ENCODE measurements at regions not wholly inside any gene's neighbourhood (a gene's known extent, or its start where the extent isn't known, plus 50 kb on each side); places are given as distances from the start of the nearest gene placed in this dataset.

GRCh38 chr5:163908253-163908652 is 402.8 kb downstream of the MAT2B start:
- H3K36me3 ChIP-seq, result no peaks in the 10 kb centered on the region
- 43% methylated on average over 3 of the region's 3 CpGs for WGBS (ENCODE audit: insufficient coverage, low coverage, low lambda C conversion rate, missing lambda C conversion rate)
- ATAC-seq (peak; percentile 30 to 58 (median 38)), DNase-seq (no peak)
- TF ChIP-seq CTCF (IDR thresholded peaks at IDR 0.05), result no peak
- no peak for TF ChIP-seq POLR2A (IDR thresholded peaks at IDR 0.05)
- intact Hi-C loops (cut with DNase I), result no loop called here
- H3K9me3 ChIP-seq, result no peaks in the 10 kb centered on the region
- H3K4me1 ChIP-seq, result no peaks in the 10 kb centered on the region
- no peak overlapping the region for H3K4me3 ChIP-seq
- H3K27ac ChIP-seq, result no peak overlapping the region
- no peaks in the 10 kb centered on the region for H3K27me3 ChIP-seq

- H3K36me3 ChIP-seq, result no peaks in the 10 kb centered on the region
- no peaks in the 10 kb centered on the region for H3K27me3 ChIP-seq
- no peak overlapping the region for H3K27ac ChIP-seq
- H3K9me3 ChIP-seq, result no peaks in the 10 kb centered on the region
- DNase-seq (no peak), ATAC-seq (no peak)
- no peaks in the 10 kb centered on the region for H3K4me1 ChIP-seq
- no peak for TF ChIP-seq POLR2A (IDR thresholded peaks at IDR 0.05)
- no peak for TF ChIP-seq CTCF (IDR thresholded peaks at IDR 0.05)
- intact Hi-C loops (cut with DNase I), result no loop called here
- H3K4me3 ChIP-seq, result no peak overlapping the region
- WGBS (ENCODE audit: insufficient coverage, low coverage, low lambda C conversion rate, missing lambda C conversion rate), result 100% methylated on average over 1 of the region's 1 CpG
Observed at GRCh38 chr5:163910226-163910625, 404.8 kb downstream of the MAT2B start.

- Histone ChIP-seq H3K27me3 (no peaks in the 10 kb centered on the region), H3K36me3 (no peaks in the 10 kb centered on the region), H3K27ac (no peak overlapping the region), H3K9me3 (no peaks in the 10 kb centered on the region), H3K4me1 (no peaks in the 10 kb centered on the region), H3K4me3 (no peak overlapping the region)
- 74% methylated on average over 4 of the region's 4 CpGs for WGBS (ENCODE audit: insufficient coverage, low coverage, low lambda C conversion rate, missing lambda C conversion rate)
- intact Hi-C loops (cut with DNase I), result no loop called here
- no peak for TF ChIP-seq POLR2A (IDR thresholded peaks at IDR 0.05)
- no peak for TF ChIP-seq CTCF (IDR thresholded peaks at IDR 0.05)
- ATAC-seq, result no peak
- DNase-seq, result no peak
Observed at GRCh38 chr5:163912046-163912445, 406.6 kb downstream of the MAT2B start.

- WGBS (ENCODE audit: insufficient coverage, low coverage, low lambda C conversion rate, missing lambda C conversion rate), result 34% methylated on average over 3 of the region's 3 CpGs
- Histone ChIP-seq H3K9me3 (no peaks in the 10 kb centered on the region), H3K4me1 (no peaks in the 10 kb centered on the region), H3K36me3 (no peaks in the 10 kb centered on the region), H3K4me3 (no peak overlapping the region), H3K27me3 (no peaks in the 10 kb centered on the region), H3K27ac (no peak overlapping the region)
- DNase-seq, result no peak
- TF ChIP-seq POLR2A (IDR thresholded peaks at IDR 0.05) (no peak), CTCF (IDR thresholded peaks at IDR 0.05) (peak in 3 of 4 donors; percentile 3 to 11 (median 4))
- peak in 1 of 4 donors; percentile 51 for ATAC-seq
- intact Hi-C loops (cut with DNase I), result no loop called here
Observed at GRCh38 chr5:163913548-163913947, 408.1 kb downstream of the MAT2B start.

GRCh38 chr5:163914910-163915309 is 409.5 kb downstream of the MAT2B start:
- TF ChIP-seq CTCF (IDR thresholded peaks at IDR 0.05) (no peak), POLR2A (IDR thresholded peaks at IDR 0.05) (no peak)
- H3K27ac ChIP-seq, result no peak overlapping the region
- H3K27me3 ChIP-seq, result no peaks in the 10 kb centered on the region
- H3K36me3 ChIP-seq, result no peaks in the 10 kb centered on the region
- ATAC-seq (peak in 1 of 4 donors; percentile 45), DNase-seq (no peak)
- whole genome bisulfite sequencing (ENCODE audit: insufficient coverage, low coverage, low lambda C conversion rate, missing lambda C conversion rate), result 63% methylated on average over 4 of the region's 5 CpGs
- intact Hi-C loops (cut with DNase I), result no loop called here
- no peak overlapping the region for H3K4me3 ChIP-seq
- no peaks in the 10 kb centered on the region for H3K4me1 ChIP-seq
- H3K9me3 ChIP-seq, result no peaks in the 10 kb centered on the region
